ENCODE measurements at regions not wholly inside any gene's neighbourhood (a gene's known extent, or its start where the extent isn't known, plus 50 kb on each side); places are given as distances from the start of the nearest gene placed in this dataset.
"Not testable (repeated sequence)": the region's sequence is repeated elsewhere in the genome, so short reads cannot be mapped to it uniquely, and the experiment has no call there.

GRCh38 chr13:70255406-70255991, 147.2 kb upstream of the KLHL1 start:
- no peak for DNase-seq (ENCODE audit: low spot score)

GRCh38 chr13:70253834-70254233, 145.6 kb upstream of the KLHL1 start:
- DNase-seq (ENCODE audit: low spot score): no peak

GRCh38 chr13:70253411-70253810, 145.2 kb upstream of the KLHL1 start:
- DNase-seq (ENCODE audit: low spot score): no peak

- no peak for DNase-seq (ENCODE audit: low spot score)
Measured at GRCh38 chr13:70249332-70250064, 141.2 kb upstream of the KLHL1 start.

- no peak for DNase-seq (ENCODE audit: low spot score)
Measured at GRCh38 chr13:70237131-70237530, 128.9 kb upstream of the KLHL1 start.

- no peak for DNase-seq (ENCODE audit: low spot score)
Measured at GRCh38 chr13:70235565-70235964, 127.3 kb upstream of the KLHL1 start.

GRCh38 chr13:70223911-70224310, 115.7 kb upstream of the KLHL1 start:
- no peak for DNase-seq (ENCODE audit: low spot score)

- DNase-seq (ENCODE audit: low spot score): no peak
Measured at GRCh38 chr13:70222926-70223325, 114.7 kb upstream of the KLHL1 start.

- DNase-seq (ENCODE audit: low spot score): no peak
Measured at GRCh38 chr13:70218618-70219017, 110.4 kb upstream of the KLHL1 start.

GRCh38 chr13:70208968-70209367, 100.7 kb upstream of the KLHL1 start:
- DNase-seq (ENCODE audit: low spot score): not testable (repeated sequence)

GRCh38 chr13:70206671-70207070, 98.4 kb upstream of the KLHL1 start:
- DNase-seq (ENCODE audit: low spot score): no peak

GRCh38 chr13:70203661-70204229, 95.5 kb upstream of the KLHL1 start:
- DNase-seq (ENCODE audit: low spot score): no peak

GRCh38 chr13:70191034-70191433, 82.8 kb upstream of the KLHL1 start:
- no peak for DNase-seq (ENCODE audit: low spot score)

- no peak for DNase-seq (ENCODE audit: low spot score)
Measured at GRCh38 chr13:70189981-70190380, 81.7 kb upstream of the KLHL1 start.

GRCh38 chr13:70188567-70188966, 80.3 kb upstream of the KLHL1 start:
- DNase-seq (ENCODE audit: low spot score): no peak

GRCh38 chr13:70183041-70183440, 74.8 kb upstream of the KLHL1 start:
- DNase-seq (ENCODE audit: low spot score): no peak

Measured in AG20443 (cell line).